BJ (cell line): ENCODE measurements at regions not wholly inside any gene's neighbourhood (a gene's known extent, or its start where the extent isn't known, plus 50 kb on each side); places are given as distances from the start of the nearest gene placed in this dataset.

Experiments
- CTCF ChIA-PET: fragments of 350-600 bp; formaldehyde crosslinking; extraction: SDS; loops from one replicate; lab custom pipeline; 2021; ENCODE audit warnings: antibody characterized with exemption, inconsistent platforms; lab: Yijun Ruan, JAX
- POLR2A ChIA-PET: fragments of 300-600 bp; sonication (Branson Sonifier 250); formaldehyde crosslinking; extraction: SDS; loops from one replicate; lab custom pipeline; 2021; ENCODE audit warnings: antibody characterized with exemption; lab: Charles Lee
- DNase-seq: peaks from one replicate; pipeline ENCODE4 v3.0.0-alpha.2; 2011; ENCODE audit warnings: low read depth
- H3K27me3 ChIP-seq: 2 replicates; pipeline ENCODE4 v1.6.0; 2011; ENCODE audit warnings: low read length; ENCODE audit not compliant: control insufficient read depth, insufficient read depth
- H3K36me3 ChIP-seq: 2 replicates; pipeline ENCODE4 v1.5.1; 2011; ENCODE audit warnings: low read length; ENCODE audit not compliant: control insufficient read depth, insufficient read depth
- H3K4me3 ChIP-seq: 2 replicates; pipeline ENCODE4 v1.5.1; 2011; ENCODE audit warnings: low read depth, mild to moderate bottlenecking, control low read depth, low read length
- TF ChIP-seq, protein P1 (sequence below): IDR thresholded peaks from 2 replicates; pipeline ENCODE4 v1.5.1; 2011; ENCODE audit warnings: low read depth, mild to moderate bottlenecking, control low read depth, inconsistent platforms, low read length, moderate library complexity; ENCODE audit not compliant: insufficient read depth

DNA sequence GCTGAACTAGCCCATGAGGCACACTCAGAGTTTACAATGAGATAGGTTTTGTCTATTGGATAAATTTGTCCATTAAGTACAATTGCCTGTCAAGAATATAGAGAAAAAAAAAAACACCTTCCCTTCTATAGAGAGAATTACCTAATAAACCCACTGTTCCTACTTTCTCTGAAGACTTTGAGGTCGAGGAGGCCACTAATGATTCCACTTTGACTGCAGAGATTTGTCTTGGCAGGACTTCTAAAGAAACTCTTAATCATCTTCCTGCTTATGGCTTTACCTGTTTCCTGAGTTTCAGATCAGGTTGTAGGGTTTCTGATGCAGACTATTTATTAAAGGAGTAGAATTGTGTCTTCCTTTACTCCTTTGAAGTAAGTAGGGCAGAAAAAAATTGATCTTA lies 342.4 kb upstream of the KCNMB2 start:
- POLR2A ChIA-PET: interaction anchor here (0.7 kb wide), 1 partner anchor 364 kb away, joined by 4 read pairs; no protein-coding TSS in a partner anchor
- TF ChIP-seq, protein P1, sequence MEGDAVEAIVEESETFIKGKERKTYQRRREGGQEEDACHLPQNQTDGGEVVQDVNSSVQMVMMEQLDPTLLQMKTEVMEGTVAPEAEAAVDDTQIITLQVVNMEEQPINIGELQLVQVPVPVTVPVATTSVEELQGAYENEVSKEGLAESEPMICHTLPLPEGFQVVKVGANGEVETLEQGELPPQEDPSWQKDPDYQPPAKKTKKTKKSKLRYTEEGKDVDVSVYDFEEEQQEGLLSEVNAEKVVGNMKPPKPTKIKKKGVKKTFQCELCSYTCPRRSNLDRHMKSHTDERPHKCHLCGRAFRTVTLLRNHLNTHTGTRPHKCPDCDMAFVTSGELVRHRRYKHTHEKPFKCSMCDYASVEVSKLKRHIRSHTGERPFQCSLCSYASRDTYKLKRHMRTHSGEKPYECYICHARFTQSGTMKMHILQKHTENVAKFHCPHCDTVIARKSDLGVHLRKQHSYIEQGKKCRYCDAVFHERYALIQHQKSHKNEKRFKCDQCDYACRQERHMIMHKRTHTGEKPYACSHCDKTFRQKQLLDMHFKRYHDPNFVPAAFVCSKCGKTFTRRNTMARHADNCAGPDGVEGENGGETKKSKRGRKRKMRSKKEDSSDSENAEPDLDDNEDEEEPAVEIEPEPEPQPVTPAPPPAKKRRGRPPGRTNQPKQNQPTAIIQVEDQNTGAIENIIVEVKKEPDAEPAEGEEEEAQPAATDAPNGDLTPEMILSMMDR: no peak
- no peaks in the 10 kb centered on the region for H3K36me3 ChIP-seq
- no peak overlapping the region for H3K4me3 ChIP-seq
- no peak for DNase-seq
- H3K27me3 ChIP-seq: no peaks in the 10 kb centered on the region
- CTCF ChIA-PET: no interaction called here

DNA sequence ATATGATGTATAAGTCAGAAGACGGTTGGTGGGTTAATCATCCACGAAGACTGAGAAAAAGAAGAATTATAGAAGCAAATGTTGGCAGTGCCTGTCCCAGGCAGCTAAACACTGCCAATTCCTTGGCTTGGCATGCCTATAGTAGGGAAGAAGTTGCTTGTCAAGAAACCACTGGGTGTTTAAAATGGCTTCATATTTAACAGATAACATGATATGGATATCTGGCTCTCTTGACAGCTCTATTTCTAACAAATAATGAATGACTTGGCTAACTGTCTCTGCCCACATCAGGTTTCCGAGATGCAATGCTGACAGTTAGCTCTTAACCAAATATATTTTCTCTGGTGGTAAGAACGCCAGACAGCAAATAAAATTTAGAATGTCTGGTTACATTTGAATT lies 341.7 kb upstream of the KCNMB2 start:
- TF ChIP-seq, protein P1: no peak
- Histone ChIP-seq H3K27me3 (no peaks in the 10 kb centered on the region), H3K4me3 (no peak overlapping the region), H3K36me3 (no peaks in the 10 kb centered on the region)
- no peak for DNase-seq
- POLR2A ChIA-PET: no interaction called here
- CTCF ChIA-PET: interaction anchor here (1.0 kb wide), 1 partner anchor 14 kb away, joined by 3 read pairs; no protein-coding TSS in a partner anchor

DNA sequence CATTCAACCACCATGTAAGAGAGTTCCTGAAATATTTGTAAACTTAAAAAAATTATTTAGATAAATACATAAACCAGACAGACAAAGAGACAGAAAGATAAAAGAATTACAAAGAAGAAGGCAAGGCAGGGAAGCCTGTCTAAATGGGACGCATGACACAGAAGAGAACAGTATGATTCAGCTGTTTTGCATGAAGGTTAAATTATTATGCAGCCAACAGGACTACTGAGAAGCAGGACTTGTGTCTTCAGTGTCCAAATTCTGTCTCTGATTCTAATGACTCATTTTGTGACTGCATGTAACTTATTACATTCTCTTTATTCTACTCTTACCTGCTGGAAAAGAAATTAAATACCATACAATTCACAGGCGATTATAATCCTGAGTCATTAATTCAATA lies 340.4 kb upstream of the KCNMB2 start:
- ChIA-PET CTCF (no interaction called here), POLR2A (no interaction called here)
- Histone ChIP-seq H3K27me3 (no peaks in the 10 kb centered on the region), H3K4me3 (no peak overlapping the region), H3K36me3 (no peaks in the 10 kb centered on the region)
- TF ChIP-seq, protein P1: no peak
- peak; percentile 33 for DNase-seq

DNA sequence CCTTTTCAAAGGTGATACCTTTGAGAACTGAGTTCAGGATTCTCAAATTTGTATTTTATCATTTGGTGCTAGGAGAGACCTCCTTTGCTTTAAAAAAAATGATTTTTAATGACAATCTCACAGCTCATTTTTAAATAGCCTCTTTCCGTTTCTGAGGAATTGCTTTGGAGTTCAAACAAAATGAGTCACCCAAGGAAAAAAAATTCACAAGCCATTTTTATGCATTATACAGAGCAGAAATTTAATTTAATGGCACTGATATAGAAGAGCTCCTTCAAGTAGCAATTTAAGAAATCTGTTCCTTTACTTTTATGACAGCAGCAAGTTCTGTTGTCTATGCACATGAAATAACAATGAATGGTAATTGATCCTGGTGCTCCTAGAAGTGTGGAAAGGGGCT lies 337.9 kb upstream of the KCNMB2 start:
- POLR2A ChIA-PET: no interaction called here
- CTCF ChIA-PET: no interaction called here
- Histone ChIP-seq H3K27me3 (no peaks in the 10 kb centered on the region), H3K4me3 (no peak overlapping the region), H3K36me3 (no peaks in the 10 kb centered on the region)
- TF ChIP-seq, protein P1: no peak
- peak; percentile 17 for DNase-seq

DNA sequence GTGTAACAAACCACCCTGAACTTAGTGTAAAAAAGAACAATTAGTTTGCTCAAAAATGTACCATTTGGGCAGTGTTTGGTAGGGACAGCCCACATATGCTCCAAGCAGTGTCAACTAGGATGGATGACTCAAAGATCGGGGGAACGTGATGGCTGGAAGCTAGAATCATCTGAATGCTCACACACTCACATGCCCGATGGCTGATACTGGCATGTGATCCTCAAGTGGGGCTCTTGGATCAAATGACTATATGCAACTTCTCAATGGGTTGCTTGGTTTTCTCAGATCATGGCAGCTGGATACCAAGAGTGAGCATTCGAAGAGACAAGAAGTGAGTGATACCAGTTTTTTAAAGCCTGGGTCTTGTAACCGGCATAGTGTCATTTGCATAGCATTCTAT lies 335.9 kb upstream of the KCNMB2 start:
- TF ChIP-seq, protein P1: no peak
- Histone ChIP-seq H3K36me3 (no peaks in the 10 kb centered on the region), H3K27me3 (no peaks in the 10 kb centered on the region), H3K4me3 (no peak overlapping the region)
- ChIA-PET POLR2A (no interaction called here), CTCF (no interaction called here)
- DNase-seq: no peak
